Transverse colon (tissue), 3 donors: ENCODE measurements at regions not wholly inside any gene's neighbourhood (a gene's known extent, or its start where the extent isn't known, plus 50 kb on each side); places are given as distances from the start of the nearest gene placed in this dataset.

Source experiments
- CTCF ChIP-seq, 5 experiments: fragments of 200-600 bp in 3 of 5; fragments of 450-650 bp in 2 of 5; sonication (generic) in 3 of 5; IDR thresholded peaks; 1 replicate in 2 of 5; 2 replicates in 3 of 5; pipeline ENCODE4 v1.5.1; 2016 to 2017; ENCODE audit warnings: antibody characterized with exemption in 5 of 5, inconsistent platforms in 3 of 5, mild to moderate bottlenecking in 2 of 5, moderate library complexity in 1 of 5
- POLR2A ChIP-seq: fragments of 450-650 bp; IDR thresholded peaks from one replicate; pipeline ENCODE4 v1.6.1; 2016; ENCODE audit warnings: antibody characterized with exemption, mild to moderate bottlenecking, moderate library complexity

GRCh38 chr7:124420367-124420766, 345.2 kb downstream of the GPR37 start:
- TF ChIP-seq POLR2A (no peak), CTCF (IDR thresholded peaks at IDR 0.05) (no peak)
